A549 (cell line): ENCODE measurements at regions not wholly inside any gene's neighbourhood (a gene's known extent, or its start where the extent isn't known, plus 50 kb on each side); places are given as distances from the start of the nearest gene placed in this dataset.

ENCODE experiments used
- ATAC-seq, 2 experiments: fragments of 200-7000 bp in 1 of 2; fragments of >200 bp in 1 of 2; cut with Nextera tagmentation in 1 of 2; cut with Tn5 transposase in 1 of 2; 3 replicates each; pipeline versions ENCODE4 v1.8.0 to v1.9.1; 2018 to 2020; ENCODE audit warnings: mild to moderate bottlenecking in 1 of 2, moderate library complexity in 1 of 2
- CTCF ChIA-PET: fragments of 300-600 bp; sonication (Branson Sonifier 250); formaldehyde crosslinking; extraction: SDS; loops from one replicate; lab custom pipeline; 2021; ENCODE audit warnings: antibody characterized with exemption, inconsistent platforms; lab: Yijun Ruan, JAX
- POLR2A ChIA-PET: fragments of 350-600 bp; formaldehyde crosslinking; extraction: SDS; loops from one replicate; lab custom pipeline; 2021; ENCODE audit warnings: antibody characterized with exemption, inconsistent platforms; lab: Yijun Ruan, JAX
- DNase-seq, 2 experiments: peaks; one replicate each; pipeline versions ENCODE4 v3.0.0 to v3.0.0-alpha.2; 2011 to 2016; ENCODE audit warnings: low read depth in 1 of 2, low spot score in 1 of 2
- FAIRE-seq: peaks from 2 replicates; lab custom pipeline; 2011; peaks lifted over from hg19 to GRCh38; lab: Jason Lieb, UNC
- H3K27ac ChIP-seq, 2 experiments: fragments of >200 bp; sonication (Bioruptor Twin); formaldehyde crosslinking; 3 replicates each; pipeline ENCODE4 v1.5.1; 2016 to 2017
- H3K4me1 ChIP-seq: fragments of >200 bp; sonication (Bioruptor Twin); formaldehyde crosslinking; 3 replicates; pipeline ENCODE4 v1.6.1; 2016
- H3K4me2 ChIP-seq: fragments of >200 bp; sonication (Bioruptor Twin); formaldehyde crosslinking; 3 replicates; pipeline ENCODE4 v1.6.1; 2016
- H3K4me3 ChIP-seq: fragments of >200 bp; sonication (Bioruptor Twin); formaldehyde crosslinking; 3 replicates; pipeline ENCODE4 v1.5.1; 2016
- H3K9me3 ChIP-seq: fragments of >200 bp; sonication (Bioruptor Twin); formaldehyde crosslinking; 3 replicates; pipeline ENCODE4 v1.6.1; 2016
- CBX2 ChIP-seq: fragments of 200-600 bp; sonication (generic); IDR thresholded peaks from 2 replicates; pipeline ENCODE4 v1.6.1; 2016; ENCODE audit warnings: low read depth, mild to moderate bottlenecking, borderline replicate concordance
- CHD4 ChIP-seq: fragments of 200-600 bp; sonication (generic); IDR thresholded peaks from 2 replicates; pipeline ENCODE4 v1.6.1; 2016; ENCODE audit warnings: antibody characterized with exemption, mild to moderate bottlenecking, borderline replicate concordance
- E2F6 ChIP-seq: IDR thresholded peaks from 2 replicates; pipeline ENCODE4 v1.6.1; 2012; ENCODE audit warnings: low read depth, borderline replicate concordance
- EHF ChIP-seq: fragments of 250-450 bp; sonication (Bioruptor Pico); IDR thresholded peaks from 2 replicates; pipeline ENCODE4 v1.5.0; 2020; ENCODE audit warnings: mild to moderate bottlenecking
- EHMT2 ChIP-seq: fragments of 200-600 bp; sonication (generic); IDR thresholded peaks from 2 replicates; pipeline ENCODE4 v1.6.1; 2016; ENCODE audit warnings: antibody characterized with exemption, low read depth, mild to moderate bottlenecking, moderate library complexity
- FOXS1 ChIP-seq: fragments of 250-450 bp; sonication (Bioruptor Pico); IDR thresholded peaks from 2 replicates; pipeline ENCODE4 v1.5.0; 2020; ENCODE audit warnings: mild to moderate bottlenecking, moderate library complexity
- HES2 ChIP-seq: fragments of >200 bp; sonication (Bioruptor Twin); formaldehyde crosslinking; IDR thresholded peaks from 2 replicates; pipeline ENCODE4 v1.6.1; 2016
- HEYL ChIP-seq: fragments of 250-450 bp; sonication (Bioruptor Pico); IDR thresholded peaks from 2 replicates; pipeline ENCODE4 v1.8.0; 2021; ENCODE audit warnings: mild to moderate bottlenecking, moderate library complexity
- HOXB13 ChIP-seq: fragments of 250-450 bp; sonication (Bioruptor Pico); IDR thresholded peaks from 2 replicates; pipeline ENCODE4 v1.5.0; 2020; ENCODE audit warnings: low read depth, mild to moderate bottlenecking, moderate library complexity
- HOXB5 ChIP-seq: fragments of 250-450 bp; sonication (Bioruptor Pico); IDR thresholded peaks from 2 replicates; pipeline ENCODE4 v1.5.0; 2020; ENCODE audit warnings: mild to moderate bottlenecking, moderate library complexity
- JUNB ChIP-seq: fragments of >200 bp; sonication (Bioruptor Twin); formaldehyde crosslinking; IDR thresholded peaks from 2 replicates; pipeline ENCODE4 v1.6.1; 2016
- MAFK ChIP-seq: fragments of 450-650 bp; IDR thresholded peaks from 2 replicates; pipeline ENCODE4 v1.6.1; 2014; ENCODE audit not compliant: partially characterized antibody
- MAZ ChIP-seq: fragments of 150-350 bp; IDR thresholded peaks from 2 replicates; pipeline ENCODE4 v1.6.1; 2014; ENCODE audit warnings: antibody characterized with exemption, low read depth, low read length, borderline replicate concordance
- MYC ChIP-seq: IDR thresholded peaks from 2 replicates; pipeline ENCODE4 v1.6.1; 2012; ENCODE audit warnings: mild to moderate bottlenecking, inconsistent platforms, low read length, improper control_type of control experiment, borderline replicate concordance
- NFE2L2 ChIP-seq: fragments of 150-350 bp; conservative IDR thresholded peaks from 2 replicates; pipeline ENCODE4 v1.6.1; 2014; ENCODE audit warnings: low read length
- POLR2A ChIP-seq: IDR thresholded peaks from 2 replicates; pipeline ENCODE4 v1.6.1; 2012; ENCODE audit warnings: mild to moderate bottlenecking, low read length
- RARB ChIP-seq: fragments of 250-450 bp; sonication (Bioruptor Pico); IDR thresholded peaks from 2 replicates; pipeline ENCODE4 v1.8.0; 2021; ENCODE audit warnings: mild to moderate bottlenecking, moderate library complexity
- RFX5 ChIP-seq: fragments of 450-650 bp; IDR thresholded peaks from 2 replicates; pipeline ENCODE4 v1.7.1; 2014; ENCODE audit warnings: antibody characterized with exemption, mild to moderate bottlenecking, moderate library complexity
- RNF2 ChIP-seq: fragments of 200-600 bp; sonication (generic); IDR thresholded peaks from 2 replicates; pipeline ENCODE4 v1.6.1; 2016; ENCODE audit warnings: low read depth, mild to moderate bottlenecking, antibody characterized with exemption, moderate library complexity, borderline replicate concordance
- TFCP2L1 ChIP-seq: fragments of 250-450 bp; sonication (Bioruptor Pico); IDR thresholded peaks from 2 replicates; pipeline ENCODE4 v1.5.0; 2021; ENCODE audit warnings: mild to moderate bottlenecking
- TP53 ChIP-seq: fragments of 250-450 bp; sonication (Bioruptor Pico); IDR thresholded peaks from 2 replicates; pipeline ENCODE4 v1.5.0; 2021; ENCODE audit warnings: mild to moderate bottlenecking, moderate library complexity
- USF2 ChIP-seq: fragments of 450-650 bp; IDR thresholded peaks from 2 replicates; pipeline ENCODE4 v1.6.1; 2014; ENCODE audit warnings: antibody characterized with exemption
- ZC3H11A ChIP-seq: fragments of 450-650 bp; IDR thresholded peaks from 2 replicates; pipeline ENCODE4 v1.6.1; 2014; ENCODE audit warnings: antibody characterized with exemption, mild to moderate bottlenecking
- ZSCAN20 ChIP-seq: fragments of 250-450 bp; sonication (Bioruptor Pico); IDR thresholded peaks from 2 replicates; pipeline ENCODE4 v1.8.0; 2022; ENCODE audit warnings: mild to moderate bottlenecking, moderate library complexity
- WGBS: methylation state at CpG from one replicate; pipeline ENCODE4 v1.1.6; 2017; ENCODE audit errors: missing lambda C conversion rate; 5-methylcytosine and 5-hydroxymethylcytosine counted together
- TF ChIP-seq, protein P1 (sequence below): fragments of 250-450 bp; sonication (Bioruptor Pico); IDR thresholded peaks from 2 replicates; pipeline ENCODE4 v1.5.0; 2021; ENCODE audit warnings: mild to moderate bottlenecking, moderate library complexity, borderline replicate concordance
- TF ChIP-seq, protein P2 (sequence below): fragments of >200 bp; sonication (Bioruptor Twin); formaldehyde crosslinking; IDR thresholded peaks from 3 replicates; pipeline ENCODE4 v1.5.1; 2016
- TF ChIP-seq, protein P3 (sequence below): fragments of 200-600 bp; sonication (generic); IDR thresholded peaks from 2 replicates; pipeline ENCODE4 v1.6.1; 2016; ENCODE audit warnings: antibody characterized with exemption, mild to moderate bottlenecking, moderate library complexity

DNA sequence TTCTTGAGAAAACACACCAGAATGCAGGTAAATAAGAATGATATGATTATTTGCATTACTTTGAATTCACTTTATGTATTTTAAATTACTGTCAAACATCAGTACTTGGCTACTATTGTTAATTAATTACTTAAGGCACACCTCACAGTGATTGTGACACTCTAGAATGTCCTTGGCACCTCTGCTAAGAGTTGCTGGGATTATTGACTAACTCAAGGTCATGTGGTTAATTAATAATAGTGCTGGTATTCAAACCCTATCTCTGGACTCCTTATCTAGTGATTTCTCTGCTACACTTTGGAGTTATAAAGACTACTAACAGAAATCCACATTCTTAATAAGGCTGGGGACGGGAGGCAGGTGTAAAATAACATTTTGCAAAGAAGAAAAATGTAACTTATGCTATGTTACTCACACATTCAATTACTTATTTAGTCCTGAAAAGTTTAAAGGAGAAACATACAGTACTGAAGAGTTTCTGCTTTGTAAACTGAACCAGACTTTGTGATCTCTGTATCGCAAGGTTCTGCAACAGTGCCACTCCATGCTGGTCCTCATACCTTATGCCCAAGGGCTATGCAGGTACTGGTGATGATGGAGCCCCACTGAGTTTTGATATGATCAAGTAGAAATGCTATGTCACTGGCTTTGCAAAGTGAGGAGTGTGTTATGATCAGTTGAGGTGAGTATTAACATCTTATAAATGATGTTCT is 242.7 kb downstream of the MID1IP1 start:
- WGBS, result 16% methylated on average over 2 of the region's 2 CpGs
- H3K4me3 ChIP-seq, result no peak overlapping the region
- H3K27ac ChIP-seq, result no peak overlapping the region
- TF ChIP-seq HOXB5 (CRISPR knock-in tag), result no peak
- no peak for TF ChIP-seq RARB (CRISPR knock-in tag)
- TF ChIP-seq FOXS1 (CRISPR knock-in tag), result no peak
- no peak for TF ChIP-seq EHMT2
- no peak for TF ChIP-seq HEYL
- TF ChIP-seq, protein P1, sequence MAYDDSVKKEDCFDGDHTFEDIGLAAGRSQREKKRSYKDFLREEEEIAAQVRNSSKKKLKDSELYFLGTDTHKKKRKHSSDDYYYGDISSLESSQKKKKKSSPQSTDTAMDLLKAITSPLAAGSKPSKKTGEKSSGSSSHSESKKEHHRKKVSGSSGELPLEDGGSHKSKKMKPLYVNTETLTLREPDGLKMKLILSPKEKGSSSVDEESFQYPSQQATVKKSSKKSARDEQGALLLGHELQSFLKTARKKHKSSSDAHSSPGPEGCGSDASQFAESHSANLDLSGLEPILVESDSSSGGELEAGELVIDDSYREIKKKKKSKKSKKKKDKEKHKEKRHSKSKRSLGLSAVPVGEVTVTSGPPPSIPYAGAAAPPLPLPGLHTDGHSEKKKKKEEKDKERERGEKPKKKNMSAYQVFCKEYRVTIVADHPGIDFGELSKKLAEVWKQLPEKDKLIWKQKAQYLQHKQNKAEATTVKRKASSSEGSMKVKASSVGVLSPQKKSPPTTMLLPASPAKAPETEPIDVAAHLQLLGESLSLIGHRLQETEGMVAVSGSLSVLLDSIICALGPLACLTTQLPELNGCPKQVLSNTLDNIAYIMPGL (CRISPR knock-in tag), result no peak
- no peak for TF ChIP-seq MAFK
- no peak for TF ChIP-seq TFCP2L1 (CRISPR knock-in tag)
- TF ChIP-seq, protein P2, sequence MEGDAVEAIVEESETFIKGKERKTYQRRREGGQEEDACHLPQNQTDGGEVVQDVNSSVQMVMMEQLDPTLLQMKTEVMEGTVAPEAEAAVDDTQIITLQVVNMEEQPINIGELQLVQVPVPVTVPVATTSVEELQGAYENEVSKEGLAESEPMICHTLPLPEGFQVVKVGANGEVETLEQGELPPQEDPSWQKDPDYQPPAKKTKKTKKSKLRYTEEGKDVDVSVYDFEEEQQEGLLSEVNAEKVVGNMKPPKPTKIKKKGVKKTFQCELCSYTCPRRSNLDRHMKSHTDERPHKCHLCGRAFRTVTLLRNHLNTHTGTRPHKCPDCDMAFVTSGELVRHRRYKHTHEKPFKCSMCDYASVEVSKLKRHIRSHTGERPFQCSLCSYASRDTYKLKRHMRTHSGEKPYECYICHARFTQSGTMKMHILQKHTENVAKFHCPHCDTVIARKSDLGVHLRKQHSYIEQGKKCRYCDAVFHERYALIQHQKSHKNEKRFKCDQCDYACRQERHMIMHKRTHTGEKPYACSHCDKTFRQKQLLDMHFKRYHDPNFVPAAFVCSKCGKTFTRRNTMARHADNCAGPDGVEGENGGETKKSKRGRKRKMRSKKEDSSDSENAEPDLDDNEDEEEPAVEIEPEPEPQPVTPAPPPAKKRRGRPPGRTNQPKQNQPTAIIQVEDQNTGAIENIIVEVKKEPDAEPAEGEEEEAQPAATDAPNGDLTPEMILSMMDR, result no peak
- TF ChIP-seq ZSCAN20 (CRISPR knock-in tag), result no peak
- no peak for TF ChIP-seq CBX2
- no peak for TF ChIP-seq RFX5
- ChIA-PET CTCF (no interaction called here), POLR2A (no interaction called here)
- DNase-seq (no peak), ATAC-seq (no peak), FAIRE-seq (no peak)
- H3K9me3 ChIP-seq, result no peaks in the 10 kb centered on the region
- no peaks in the 10 kb centered on the region for H3K4me1 ChIP-seq
- no peak overlapping the region for H3K4me2 ChIP-seq

DNA sequence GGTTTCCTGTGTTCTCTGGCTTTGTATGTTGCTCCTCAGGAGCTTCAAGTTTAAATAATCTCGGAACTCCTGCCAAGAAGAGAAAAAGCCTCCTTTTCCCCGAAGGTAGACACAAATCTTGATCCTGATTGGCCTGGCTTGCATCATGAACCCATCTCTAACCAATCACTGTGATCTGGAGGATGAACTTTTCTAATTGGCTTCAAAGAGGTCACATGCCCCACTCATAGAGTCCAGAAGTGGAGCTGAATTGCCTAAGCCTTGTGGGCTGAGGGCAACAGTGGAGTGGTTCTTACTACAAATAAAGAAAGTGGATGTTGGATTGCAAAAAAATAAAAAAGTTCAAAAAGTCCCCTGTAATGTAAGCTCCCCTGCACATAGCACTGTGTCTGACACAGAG is 245.9 kb downstream of the MID1IP1 start:
- ChIA-PET CTCF (no interaction called here), POLR2A (no interaction called here)
- peak; percentile 23 for FAIRE-seq

GRCh38 chrX:39049975-39050374 is 248.7 kb downstream of the MID1IP1 start:
- Histone ChIP-seq H3K4me3 (no peak overlapping the region), H3K4me2 (no peak overlapping the region), H3K9me3 (no peaks in the 10 kb centered on the region), H3K27ac (no peak overlapping the region), H3K4me1 (no peaks in the 10 kb centered on the region)
- WGBS, result 52% methylated on average over 2 of the region's 2 CpGs
- no peak for ATAC-seq
- no peak for FAIRE-seq
- POLR2A ChIA-PET, result no interaction called here
- TF ChIP-seq HEYL (no peak), EHF (CRISPR knock-in tag) (no peak), CHD4 (no peak), MAZ (no peak), EHMT2 (no peak), MAFK (no peak), HES2 (no peak), TP53 (no peak), USF2 (no peak), RNF2 (no peak), E2F6 (no peak), POLR2A (no peak)
- TF ChIP-seq, protein P3, sequence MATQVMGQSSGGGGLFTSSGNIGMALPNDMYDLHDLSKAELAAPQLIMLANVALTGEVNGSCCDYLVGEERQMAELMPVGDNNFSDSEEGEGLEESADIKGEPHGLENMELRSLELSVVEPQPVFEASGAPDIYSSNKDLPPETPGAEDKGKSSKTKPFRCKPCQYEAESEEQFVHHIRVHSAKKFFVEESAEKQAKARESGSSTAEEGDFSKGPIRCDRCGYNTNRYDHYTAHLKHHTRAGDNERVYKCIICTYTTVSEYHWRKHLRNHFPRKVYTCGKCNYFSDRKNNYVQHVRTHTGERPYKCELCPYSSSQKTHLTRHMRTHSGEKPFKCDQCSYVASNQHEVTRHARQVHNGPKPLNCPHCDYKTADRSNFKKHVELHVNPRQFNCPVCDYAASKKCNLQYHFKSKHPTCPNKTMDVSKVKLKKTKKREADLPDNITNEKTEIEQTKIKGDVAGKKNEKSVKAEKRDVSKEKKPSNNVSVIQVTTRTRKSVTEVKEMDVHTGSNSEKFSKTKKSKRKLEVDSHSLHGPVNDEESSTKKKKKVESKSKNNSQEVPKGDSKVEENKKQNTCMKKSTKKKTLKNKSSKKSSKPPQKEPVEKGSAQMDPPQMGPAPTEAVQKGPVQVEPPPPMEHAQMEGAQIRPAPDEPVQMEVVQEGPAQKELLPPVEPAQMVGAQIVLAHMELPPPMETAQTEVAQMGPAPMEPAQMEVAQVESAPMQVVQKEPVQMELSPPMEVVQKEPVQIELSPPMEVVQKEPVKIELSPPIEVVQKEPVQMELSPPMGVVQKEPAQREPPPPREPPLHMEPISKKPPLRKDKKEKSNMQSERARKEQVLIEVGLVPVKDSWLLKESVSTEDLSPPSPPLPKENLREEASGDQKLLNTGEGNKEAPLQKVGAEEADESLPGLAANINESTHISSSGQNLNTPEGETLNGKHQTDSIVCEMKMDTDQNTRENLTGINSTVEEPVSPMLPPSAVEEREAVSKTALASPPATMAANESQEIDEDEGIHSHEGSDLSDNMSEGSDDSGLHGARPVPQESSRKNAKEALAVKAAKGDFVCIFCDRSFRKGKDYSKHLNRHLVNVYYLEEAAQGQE, result no peak
- CTCF ChIA-PET, result interaction anchor here (1.2 kb wide), 1 partner anchor 49 kb away, joined by 3 read pairs; no protein-coding TSS in a partner anchor
- no peak for DNase-seq

More for the DNA sequence above, 245.9 kb downstream of the MID1IP1 start:
- ATAC-seq, result no peak
- no peak overlapping the region for H3K4me3 ChIP-seq
- no peaks in the 10 kb centered on the region for H3K9me3 ChIP-seq
- WGBS, result 13% methylated on average over 2 of the region's 2 CpGs
- DNase-seq, result no peak
- H3K4me1 ChIP-seq, result no peaks in the 10 kb centered on the region
- no peak overlapping the region for H3K27ac ChIP-seq
- no peak overlapping the region for H3K4me2 ChIP-seq
- TF ChIP-seq JUNB (no peak), HEYL (no peak), MYC (no peak), EHMT2 (no peak), HOXB13 (CRISPR knock-in tag) (no peak), NFE2L2 (no peak), ZC3H11A (no peak)
